OCI-LY1 (cell line): ENCODE measurements at regions not wholly inside any gene's neighbourhood (a gene's known extent, or its start where the extent isn't known, plus 50 kb on each side); places are given as distances from the start of the nearest gene placed in this dataset.

Experiments used
- EZH2 ChIP-seq: fragments of 200-600 bp; sonication (generic), shearing (Covaris generic); IDR thresholded peaks from 2 replicates; pipeline ENCODE4 v1.8.0; 2017; ENCODE audit warnings: borderline replicate concordance, mixed run types, mild to moderate bottlenecking, antibody characterized with exemption, low read length, moderate library complexity, mixed read lengths
- TF ChIP-seq, protein P1 (sequence below): fragments of 200-600 bp; sonication (generic), shearing (Covaris generic); IDR thresholded peaks from 2 replicates; pipeline ENCODE4 v1.5.1; 2017; ENCODE audit warnings: mild to moderate bottlenecking, antibody characterized with exemption, low read length, moderate library complexity, mixed read lengths

GRCh38 chr7:84454174-84454959 lies 259.8 kb upstream of the SEMA3A start:
- TF ChIP-seq, protein P1, sequence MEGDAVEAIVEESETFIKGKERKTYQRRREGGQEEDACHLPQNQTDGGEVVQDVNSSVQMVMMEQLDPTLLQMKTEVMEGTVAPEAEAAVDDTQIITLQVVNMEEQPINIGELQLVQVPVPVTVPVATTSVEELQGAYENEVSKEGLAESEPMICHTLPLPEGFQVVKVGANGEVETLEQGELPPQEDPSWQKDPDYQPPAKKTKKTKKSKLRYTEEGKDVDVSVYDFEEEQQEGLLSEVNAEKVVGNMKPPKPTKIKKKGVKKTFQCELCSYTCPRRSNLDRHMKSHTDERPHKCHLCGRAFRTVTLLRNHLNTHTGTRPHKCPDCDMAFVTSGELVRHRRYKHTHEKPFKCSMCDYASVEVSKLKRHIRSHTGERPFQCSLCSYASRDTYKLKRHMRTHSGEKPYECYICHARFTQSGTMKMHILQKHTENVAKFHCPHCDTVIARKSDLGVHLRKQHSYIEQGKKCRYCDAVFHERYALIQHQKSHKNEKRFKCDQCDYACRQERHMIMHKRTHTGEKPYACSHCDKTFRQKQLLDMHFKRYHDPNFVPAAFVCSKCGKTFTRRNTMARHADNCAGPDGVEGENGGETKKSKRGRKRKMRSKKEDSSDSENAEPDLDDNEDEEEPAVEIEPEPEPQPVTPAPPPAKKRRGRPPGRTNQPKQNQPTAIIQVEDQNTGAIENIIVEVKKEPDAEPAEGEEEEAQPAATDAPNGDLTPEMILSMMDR, result peak; percentile 28; the same call in 1 of the 2 replicates
- TF ChIP-seq EZH2, result no peak
